ENCODE measurements at regions not wholly inside any gene's neighbourhood (a gene's known extent, or its start where the extent isn't known, plus 50 kb on each side); places are given as distances from the start of the nearest gene placed in this dataset.

- no peak for TF ChIP-seq ZFX (IDR thresholded peaks at IDR 0.05; ENCODE audit: borderline replicate concordance)
- TF ChIP-seq CTCF (IDR thresholded peaks at IDR 0.05) = no peak
- no peak overlapping the region for H3K27ac ChIP-seq
Observed at GRCh38 chr6:54747955-54748354, 98.6 kb upstream of the FAM83B start.

GRCh38 chr6:54754406-54754805 is 92.2 kb upstream of the FAM83B start:
- no peak for TF ChIP-seq CTCF (IDR thresholded peaks at IDR 0.05)
- TF ChIP-seq ZFX (IDR thresholded peaks at IDR 0.05; ENCODE audit: borderline replicate concordance) = no peak
- H3K27ac ChIP-seq = no peak overlapping the region

GRCh38 chr6:54758340-54758739 is 88.2 kb upstream of the FAM83B start:
- no peak for TF ChIP-seq CTCF (IDR thresholded peaks at IDR 0.05)
- no peak for TF ChIP-seq ZFX (IDR thresholded peaks at IDR 0.05; ENCODE audit: borderline replicate concordance)
- H3K27ac ChIP-seq = no peak overlapping the region

GRCh38 chr6:54768494-54768893 is 78.1 kb upstream of the FAM83B start:
- no peak for TF ChIP-seq ZFX (IDR thresholded peaks at IDR 0.05; ENCODE audit: borderline replicate concordance)
- TF ChIP-seq CTCF (IDR thresholded peaks at IDR 0.05) = no peak
- H3K27ac ChIP-seq = no peak overlapping the region

- H3K27ac ChIP-seq = no peak overlapping the region
- TF ChIP-seq ZFX (IDR thresholded peaks at IDR 0.05; ENCODE audit: borderline replicate concordance) (no peak), CTCF (IDR thresholded peaks at IDR 0.05) (no peak)
Observed at GRCh38 chr6:54770328-54770727, 76.2 kb upstream of the FAM83B start.

- no peak overlapping the region for H3K27ac ChIP-seq
- TF ChIP-seq ZFX (IDR thresholded peaks at IDR 0.05; ENCODE audit: borderline replicate concordance) = no peak
- no peak for TF ChIP-seq CTCF (IDR thresholded peaks at IDR 0.05)
Observed at GRCh38 chr6:54771968-54772367, 74.6 kb upstream of the FAM83B start.

GRCh38 chr6:54772610-54773009 is 74.0 kb upstream of the FAM83B start:
- H3K27ac ChIP-seq = no peak overlapping the region
- no peak for TF ChIP-seq CTCF (IDR thresholded peaks at IDR 0.05)
- TF ChIP-seq ZFX (IDR thresholded peaks at IDR 0.05; ENCODE audit: borderline replicate concordance) = no peak

Measured in 22Rv1 (cell line).